ENCODE measurements at regions not wholly inside any gene's neighbourhood (a gene's known extent, or its start where the extent isn't known, plus 50 kb on each side); places are given as distances from the start of the nearest gene placed in this dataset.

GRCh38 chr13:26956522-26957142 lies 196.0 kb upstream of the GPR12 start:
- no peaks in the 10 kb centered on the region for H3K4me1 ChIP-seq (ENCODE audit: insufficient read depth, low read length)
- no peak for DNase-seq (ENCODE audit: insufficient read length, low spot score, missing footprints)
- H3K9me3 ChIP-seq (ENCODE audit: low read depth, low read length) = no peaks in the 10 kb centered on the region
- TF ChIP-seq, protein P1, sequence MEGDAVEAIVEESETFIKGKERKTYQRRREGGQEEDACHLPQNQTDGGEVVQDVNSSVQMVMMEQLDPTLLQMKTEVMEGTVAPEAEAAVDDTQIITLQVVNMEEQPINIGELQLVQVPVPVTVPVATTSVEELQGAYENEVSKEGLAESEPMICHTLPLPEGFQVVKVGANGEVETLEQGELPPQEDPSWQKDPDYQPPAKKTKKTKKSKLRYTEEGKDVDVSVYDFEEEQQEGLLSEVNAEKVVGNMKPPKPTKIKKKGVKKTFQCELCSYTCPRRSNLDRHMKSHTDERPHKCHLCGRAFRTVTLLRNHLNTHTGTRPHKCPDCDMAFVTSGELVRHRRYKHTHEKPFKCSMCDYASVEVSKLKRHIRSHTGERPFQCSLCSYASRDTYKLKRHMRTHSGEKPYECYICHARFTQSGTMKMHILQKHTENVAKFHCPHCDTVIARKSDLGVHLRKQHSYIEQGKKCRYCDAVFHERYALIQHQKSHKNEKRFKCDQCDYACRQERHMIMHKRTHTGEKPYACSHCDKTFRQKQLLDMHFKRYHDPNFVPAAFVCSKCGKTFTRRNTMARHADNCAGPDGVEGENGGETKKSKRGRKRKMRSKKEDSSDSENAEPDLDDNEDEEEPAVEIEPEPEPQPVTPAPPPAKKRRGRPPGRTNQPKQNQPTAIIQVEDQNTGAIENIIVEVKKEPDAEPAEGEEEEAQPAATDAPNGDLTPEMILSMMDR (IDR thresholded peaks at IDR 0.05; ENCODE audit: extremely low read depth, low read depth, low read length) = no peak
- no peaks in the 10 kb centered on the region for H4K20me1 ChIP-seq (ENCODE audit: insufficient read depth, low read length)
- H2AFZ ChIP-seq (ENCODE audit: low read length) = no peak overlapping the region
- peaks cover 60% of the 10 kb centered on the region for H3K27me3 ChIP-seq (ENCODE audit: insufficient read depth, low read length)
- H3K4me3 ChIP-seq (ENCODE audit: insufficient read depth, low read length) = no peak overlapping the region
- no peaks in the 10 kb centered on the region for H3K36me3 ChIP-seq (ENCODE audit: insufficient read depth, low read length)
- H3K27ac ChIP-seq (ENCODE audit: low read depth, low read length) = no peak overlapping the region
- H3K79me2 ChIP-seq (ENCODE audit: insufficient read depth, low read length) = no peaks in the 10 kb centered on the region
- no peak overlapping the region for H3K4me2 ChIP-seq (ENCODE audit: insufficient read depth, low read length)

DNA sequence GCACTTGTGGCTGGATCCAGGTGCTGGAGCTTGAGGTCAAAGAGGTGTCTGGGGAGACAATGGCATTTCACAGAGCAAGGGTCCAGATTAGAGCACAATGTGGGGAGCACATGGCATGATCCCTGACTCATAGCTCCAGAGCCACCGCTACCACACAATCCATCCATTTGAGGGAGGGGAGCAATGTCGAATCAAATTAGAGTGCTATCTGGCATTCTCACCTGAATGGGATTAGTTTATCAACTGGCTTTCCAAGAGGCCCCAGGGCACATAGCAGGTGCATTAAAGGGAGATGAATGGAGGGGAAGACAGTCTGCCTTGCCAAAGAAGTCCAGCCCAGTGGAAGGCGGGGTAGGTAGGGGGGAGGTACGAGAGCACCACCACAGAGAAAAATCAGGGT lies 194.4 kb upstream of the GPR12 start:
- Histone ChIP-seq H3K4me2 (ENCODE audit: insufficient read depth, low read length) (no peak overlapping the region), H3K27ac (ENCODE audit: low read depth, low read length) (no peak overlapping the region), H3K36me3 (ENCODE audit: insufficient read depth, low read length) (no peaks in the 10 kb centered on the region), H4K20me1 (ENCODE audit: insufficient read depth, low read length) (no peaks in the 10 kb centered on the region), H3K27me3 (ENCODE audit: insufficient read depth, low read length) (peaks cover 52% of the 10 kb centered on the region), H3K4me1 (ENCODE audit: insufficient read depth, low read length) (no peaks in the 10 kb centered on the region), H3K79me2 (ENCODE audit: insufficient read depth, low read length) (no peaks in the 10 kb centered on the region), H3K4me3 (ENCODE audit: insufficient read depth, low read length) (no peak overlapping the region), H3K9me3 (ENCODE audit: low read depth, low read length) (no peaks in the 10 kb centered on the region), H2AFZ (ENCODE audit: low read length) (no peak overlapping the region)
- TF ChIP-seq, protein P1 (IDR thresholded peaks at IDR 0.05; ENCODE audit: extremely low read depth, low read depth, low read length) = no peak
- no peak for DNase-seq (ENCODE audit: insufficient read length, low spot score, missing footprints)

- no peak overlapping the region for H3K4me3 ChIP-seq (ENCODE audit: insufficient read depth, low read length)
- H3K36me3 ChIP-seq (ENCODE audit: insufficient read depth, low read length) = no peaks in the 10 kb centered on the region
- H3K9me3 ChIP-seq (ENCODE audit: low read depth, low read length) = no peaks in the 10 kb centered on the region
- DNase-seq (ENCODE audit: insufficient read length, low spot score, missing footprints) = no peak
- no peaks in the 10 kb centered on the region for H3K79me2 ChIP-seq (ENCODE audit: insufficient read depth, low read length)
- TF ChIP-seq, protein P1 (IDR thresholded peaks at IDR 0.05; ENCODE audit: extremely low read depth, low read depth, low read length) = no peak
- H3K27ac ChIP-seq (ENCODE audit: low read depth, low read length) = no peak overlapping the region
- H3K4me1 ChIP-seq (ENCODE audit: insufficient read depth, low read length) = no peaks in the 10 kb centered on the region
- H2AFZ ChIP-seq (ENCODE audit: low read length) = no peak overlapping the region
- H4K20me1 ChIP-seq (ENCODE audit: insufficient read depth, low read length) = no peaks in the 10 kb centered on the region
- no peak overlapping the region for H3K4me2 ChIP-seq (ENCODE audit: insufficient read depth, low read length)
- peaks cover 43% of the 10 kb centered on the region for H3K27me3 ChIP-seq (ENCODE audit: insufficient read depth, low read length)
Measured at GRCh38 chr13:26953291-26953690, 192.7 kb upstream of the GPR12 start.

DNA sequence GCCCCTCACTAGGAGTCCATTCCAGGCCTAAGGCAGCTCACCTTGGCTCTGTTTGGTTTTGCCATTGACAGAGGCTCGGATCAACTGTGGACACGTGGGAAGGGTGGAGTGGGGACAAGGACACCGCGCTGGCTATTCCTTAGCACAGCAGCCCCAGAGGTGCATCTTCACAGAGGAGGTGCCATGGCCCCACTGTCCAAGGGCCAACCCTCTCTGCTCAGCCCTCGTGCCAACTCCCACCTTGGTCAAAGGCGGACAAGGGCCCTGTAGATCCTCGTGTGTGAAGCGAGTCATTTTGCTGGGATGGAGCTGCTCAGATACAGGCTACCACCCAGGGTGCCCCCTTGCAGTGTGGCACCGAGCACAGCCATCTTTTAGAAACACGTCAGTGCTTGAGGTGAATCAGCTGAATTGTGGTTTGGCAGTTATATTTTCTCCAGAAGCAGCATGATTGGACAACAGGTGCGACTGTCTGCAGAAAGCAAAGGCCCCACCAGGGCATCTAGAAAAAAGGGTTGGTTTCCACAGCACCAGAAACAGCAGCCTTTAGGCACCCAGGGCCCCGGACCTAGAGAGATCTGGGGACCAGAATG lies 192.1 kb upstream of the GPR12 start:
- H3K27ac ChIP-seq (ENCODE audit: low read depth, low read length) = no peak overlapping the region
- H3K4me2 ChIP-seq (ENCODE audit: insufficient read depth, low read length) = no peak overlapping the region
- peaks cover 41% of the 10 kb centered on the region for H3K27me3 ChIP-seq (ENCODE audit: insufficient read depth, low read length)
- H4K20me1 ChIP-seq (ENCODE audit: insufficient read depth, low read length) = no peaks in the 10 kb centered on the region
- no peaks in the 10 kb centered on the region for H3K4me1 ChIP-seq (ENCODE audit: insufficient read depth, low read length)
- TF ChIP-seq, protein P1 (IDR thresholded peaks at IDR 0.05; ENCODE audit: extremely low read depth, low read depth, low read length) = no peak
- DNase-seq (ENCODE audit: insufficient read length, low spot score, missing footprints) = no peak
- no peaks in the 10 kb centered on the region for H3K36me3 ChIP-seq (ENCODE audit: insufficient read depth, low read length)
- H3K9me3 ChIP-seq (ENCODE audit: low read depth, low read length) = no peaks in the 10 kb centered on the region
- no peak overlapping the region for H2AFZ ChIP-seq (ENCODE audit: low read length)
- no peak overlapping the region for H3K4me3 ChIP-seq (ENCODE audit: insufficient read depth, low read length)
- no peaks in the 10 kb centered on the region for H3K79me2 ChIP-seq (ENCODE audit: insufficient read depth, low read length)

Data from osteoblast (primary cell).